HEK293T (cell line): ENCODE measurements at regions not wholly inside any gene's neighbourhood (a gene's known extent, or its start where the extent isn't known, plus 50 kb on each side); places are given as distances from the start of the nearest gene placed in this dataset.

Experiments used
- BHLHE40 ChIP-seq: fragments of 450-650 bp; IDR thresholded peaks from 2 replicates; pipeline ENCODE4 v1.6.1; 2016; ENCODE audit warnings: mild to moderate bottlenecking, moderate library complexity, borderline replicate concordance
- CTBP1 ChIP-seq: fragments of 450-650 bp; IDR thresholded peaks from 2 replicates; pipeline ENCODE4 v1.6.1; 2016; ENCODE audit warnings: borderline replicate concordance
- ELF4 ChIP-seq: fragments of 450-650 bp; IDR thresholded peaks from 2 replicates; pipeline ENCODE4 v1.6.1; 2017; ENCODE audit warnings: antibody characterized with exemption
- FOXA1 ChIP-seq: fragments of 450-650 bp; IDR thresholded peaks from 2 replicates; pipeline ENCODE4 v1.6.1; 2016; ENCODE audit warnings: mild to moderate bottlenecking
- FOXK2 ChIP-seq: fragments of 450-650 bp; IDR thresholded peaks from 2 replicates; pipeline ENCODE4 v1.6.1; 2016; ENCODE audit warnings: mild to moderate bottlenecking
- FOXM1 ChIP-seq: fragments of 450-650 bp; IDR thresholded peaks from 2 replicates; pipeline ENCODE4 v1.6.1; 2017; ENCODE audit warnings: mild to moderate bottlenecking, borderline replicate concordance
- HDGF ChIP-seq: fragments of 450-650 bp; IDR thresholded peaks from 2 replicates; pipeline ENCODE4 v1.6.1; 2017; ENCODE audit warnings: antibody characterized with exemption, borderline replicate concordance
- L3MBTL2 ChIP-seq: fragments of 450-650 bp; conservative IDR thresholded peaks from 2 replicates; pipeline ENCODE4 v1.6.1; 2016; ENCODE audit warnings: mild to moderate bottlenecking
- NFRKB ChIP-seq: fragments of 450-650 bp; IDR thresholded peaks from 2 replicates; pipeline ENCODE4 v1.6.1; 2016; ENCODE audit warnings: mild to moderate bottlenecking, moderate library complexity
- SP1 ChIP-seq: fragments of 450-650 bp; IDR thresholded peaks from 2 replicates; pipeline ENCODE4 v1.6.1; 2017
- SUZ12 ChIP-seq: fragments of 450-650 bp; IDR thresholded peaks from 2 replicates; pipeline ENCODE4 v1.6.1; 2016; ENCODE audit warnings: mild to moderate bottlenecking
- TARDBP ChIP-seq: fragments of 450-650 bp; IDR thresholded peaks from 2 replicates; pipeline ENCODE4 v1.6.1; 2016
- ZNF384 ChIP-seq: fragments of 450-650 bp; IDR thresholded peaks from 2 replicates; pipeline ENCODE4 v1.6.1; 2016

DNA sequence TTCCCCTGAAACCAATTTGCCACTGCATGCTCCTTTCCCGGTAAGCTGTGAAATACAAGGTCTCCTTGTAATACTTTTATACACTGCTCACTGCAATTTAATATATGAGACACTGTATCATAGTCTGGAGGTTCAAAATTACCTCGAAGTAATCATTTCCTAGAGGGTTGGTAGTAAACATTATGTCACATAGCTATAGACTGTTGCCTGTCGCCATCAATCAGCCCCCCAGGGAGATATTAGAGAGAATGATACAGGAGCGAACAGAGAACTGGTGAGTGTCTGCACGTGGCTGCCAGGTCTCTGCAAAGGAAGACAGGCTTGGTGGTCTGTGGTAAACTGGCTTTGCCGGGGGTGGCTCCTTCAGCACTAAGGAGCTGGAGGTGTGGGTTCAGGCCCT lies 165.5 kb upstream of the WSCD2 start:
- TF ChIP-seq FOXA1 (no peak), ELF4 (no peak), CTBP1 (no peak), FOXK2 (no peak), TARDBP (no peak), HDGF (no peak), FOXM1 (no peak), L3MBTL2 (no peak), BHLHE40 (no peak), SP1 (no peak), SUZ12 (no peak), NFRKB (no peak), ZNF384 (no peak)
